Peyer's patch (tissue), 4 donors: ENCODE measurements at regions not wholly inside any gene's neighbourhood (a gene's known extent, or its start where the extent isn't known, plus 50 kb on each side); places are given as distances from the start of the nearest gene placed in this dataset.

Experiments
- CTCF ChIP-seq, 6 experiments: fragments of 450-650 bp in 4 of 6; fragments of 200-600 bp in 2 of 6; sonication (generic) in 1 of 6; IDR thresholded peaks; one replicate each; pipeline ENCODE4 v1.5.1; 2017 to 2019; ENCODE audit warnings: antibody characterized with exemption in 6 of 6, mild to moderate bottlenecking in 3 of 6, moderate library complexity in 1 of 6
- POLR2A ChIP-seq, 2 donors: fragments of 450-650 bp; IDR thresholded peaks; one replicate each; pipeline ENCODE4 v1.5.1; 2017; ENCODE audit warnings: antibody characterized with exemption in 2 of 2, mild to moderate bottlenecking in 2 of 2, moderate library complexity in 2 of 2

- TF ChIP-seq CTCF (IDR thresholded peaks at IDR 0.05) (no peak), POLR2A (IDR thresholded peaks at IDR 0.05) (no peak)
These were observed 676.2 kb downstream of the CBLN4 start for GRCh38 chr20:55329108-55329507.
